Sigmoid colon (tissue), 6 donors: ENCODE measurements at regions not wholly inside any gene's neighbourhood (a gene's known extent, or its start where the extent isn't known, plus 50 kb on each side); places are given as distances from the start of the nearest gene placed in this dataset.
"Not testable (repeated sequence)": the region's sequence is repeated elsewhere in the genome, so short reads cannot be mapped to it uniquely, and the experiment has no call there.

Experiments
- DNase-seq: peaks from one replicate; pipeline ENCODE4 v3.0.0-alpha.2; 2019
- H3K27ac ChIP-seq, 4 donors: fragments of 200-600 bp; sonication (generic); one replicate each; pipeline ENCODE4 v1.5.1; 2016 to 2019; ENCODE audit warnings: mild to moderate bottlenecking in 1 of 4
- H3K27me3 ChIP-seq, 3 donors: fragments of 200-600 bp; sonication (generic); one replicate each; pipeline ENCODE4 v1.5.1; 2019; ENCODE audit warnings: mild to moderate bottlenecking in 1 of 3
- H3K36me3 ChIP-seq, 4 donors: fragments of 200-600 bp; sonication (generic); one replicate each; pipeline ENCODE4 v1.5.1; 2016 to 2019
- H3K4me1 ChIP-seq, 4 donors: fragments of 200-600 bp; sonication (generic); one replicate each; pipeline ENCODE4 v1.5.1; 2017 to 2019
- H3K4me3 ChIP-seq, 4 donors: fragments of 200-600 bp; sonication (generic); one replicate each; pipeline ENCODE4 v1.5.1; 2017 to 2019; ENCODE audit warnings: mild to moderate bottlenecking in 2 of 4, moderate library complexity in 1 of 4
- H3K9me3 ChIP-seq, 4 donors: fragments of 200-600 bp in 3 of 4; sonication (generic) in 3 of 4; one replicate each; pipeline versions ENCODE4 v1.5.1 to v1.6.1; 2013 to 2019
- EP300 ChIP-seq, 4 donors: sonication (generic); formaldehyde crosslinking; IDR thresholded peaks; one replicate each; pipeline ENCODE4 v1.6.1; 2017; ENCODE audit warnings: antibody characterized with exemption in 4 of 4
- POLR2A ChIP-seq, 2 donors: fragments of 450-650 bp; IDR thresholded peaks; one replicate each; pipeline ENCODE4 v1.6.1; 2016; ENCODE audit warnings: antibody characterized with exemption in 2 of 2, mild to moderate bottlenecking in 2 of 2, moderate library complexity in 2 of 2
- POLR2AphosphoS5 ChIP-seq, 4 donors: sonication (generic); formaldehyde crosslinking; IDR thresholded peaks; one replicate each; pipeline ENCODE4 v1.6.1; 2017; ENCODE audit warnings: antibody characterized with exemption in 4 of 4
- WGBS, 2 donors: extraction: QIAGEN DNeasy Blood & Tissue Kit; methylation state at CpG; one replicate each; pipeline ENCODE4 v1.1.7; 2013; 5-methylcytosine and 5-hydroxymethylcytosine counted together
- intact Hi-C: fragments of 100-400 bp; cut with DNase I; formaldehyde crosslinking; loops from one replicate; pipeline ENCODE4 v1.15.1; 2023
- TF ChIP-seq, protein P1 (sequence below), 4 experiments: fragments of 450-650 bp in 3 of 4; fragments of 200-600 bp in 1 of 4; IDR thresholded peaks; one replicate each; pipeline ENCODE4 v1.5.1; 2016 to 2019; ENCODE audit warnings: antibody characterized with exemption in 4 of 4, mild to moderate bottlenecking in 3 of 4, moderate library complexity in 2 of 4
- donor health status: healthy with polysubstance abuse.
- donor health status: healthy.

GRCh38 chr1:112833806-112834205 lies 118.7 kb upstream of the PPM1J start:
- whole genome bisulfite sequencing, 2 donors: 90 to 96% methylated on average over 2 of the region's 2 CpGs
- intact Hi-C loops: no loop called here
- H3K4me3 ChIP-seq: no peak overlapping the region

DNA sequence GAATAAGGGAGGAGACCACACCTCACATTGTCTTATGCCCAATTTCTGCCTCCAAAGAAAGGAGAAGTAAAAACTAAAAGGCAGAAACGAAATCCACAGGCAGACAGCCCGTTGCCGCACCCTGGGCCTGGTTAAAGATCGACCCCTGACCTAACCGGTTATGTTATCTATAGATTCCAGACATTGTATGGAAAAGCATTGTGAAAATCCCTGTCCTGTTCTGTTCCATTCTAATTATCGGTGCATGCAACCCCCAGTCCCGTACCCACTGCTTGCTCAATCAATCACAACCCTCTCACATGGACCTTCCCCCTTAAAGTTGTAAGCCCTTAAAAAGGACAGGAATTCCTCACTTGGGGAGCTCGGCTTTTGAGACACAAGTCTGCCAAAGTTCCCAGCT lies 117.1 kb upstream of the PPM1J start:
- DNase-seq, H3K36me3 ChIP-seq, H3K27me3 ChIP-seq, H3K4me1 ChIP-seq, intact Hi-C loops, H3K27ac ChIP-seq, H3K4me3 ChIP-seq, H3K9me3 ChIP-seq: not testable (repeated sequence)
- WGBS, 2 donors: 81 to 87% methylated on average over 8 of the region's 8 CpGs

More at GRCh38 chr1:112833806-112834205, 118.7 kb upstream of the PPM1J start:
- no peak for DNase-seq
- Histone ChIP-seq H3K36me3 (no peaks in the 10 kb centered on the region), H3K9me3 (no peaks in the 10 kb centered on the region), H3K27me3 (no peaks in the 10 kb centered on the region), H3K27ac (no peak overlapping the region), H3K4me1 (peaks cover 0 to 7% (median 0%) of the 10 kb centered on the region in 4 donors)
- no peak for TF ChIP-seq EP300 (IDR thresholded peaks at IDR 0.05)
- no peak for TF ChIP-seq POLR2AphosphoS5 (IDR thresholded peaks at IDR 0.05)
- TF ChIP-seq POLR2A (IDR thresholded peaks at IDR 0.05): no peak
- TF ChIP-seq, protein P1, sequence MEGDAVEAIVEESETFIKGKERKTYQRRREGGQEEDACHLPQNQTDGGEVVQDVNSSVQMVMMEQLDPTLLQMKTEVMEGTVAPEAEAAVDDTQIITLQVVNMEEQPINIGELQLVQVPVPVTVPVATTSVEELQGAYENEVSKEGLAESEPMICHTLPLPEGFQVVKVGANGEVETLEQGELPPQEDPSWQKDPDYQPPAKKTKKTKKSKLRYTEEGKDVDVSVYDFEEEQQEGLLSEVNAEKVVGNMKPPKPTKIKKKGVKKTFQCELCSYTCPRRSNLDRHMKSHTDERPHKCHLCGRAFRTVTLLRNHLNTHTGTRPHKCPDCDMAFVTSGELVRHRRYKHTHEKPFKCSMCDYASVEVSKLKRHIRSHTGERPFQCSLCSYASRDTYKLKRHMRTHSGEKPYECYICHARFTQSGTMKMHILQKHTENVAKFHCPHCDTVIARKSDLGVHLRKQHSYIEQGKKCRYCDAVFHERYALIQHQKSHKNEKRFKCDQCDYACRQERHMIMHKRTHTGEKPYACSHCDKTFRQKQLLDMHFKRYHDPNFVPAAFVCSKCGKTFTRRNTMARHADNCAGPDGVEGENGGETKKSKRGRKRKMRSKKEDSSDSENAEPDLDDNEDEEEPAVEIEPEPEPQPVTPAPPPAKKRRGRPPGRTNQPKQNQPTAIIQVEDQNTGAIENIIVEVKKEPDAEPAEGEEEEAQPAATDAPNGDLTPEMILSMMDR (IDR thresholded peaks at IDR 0.05): no peak

- H3K4me1 ChIP-seq, DNase-seq, H3K27ac ChIP-seq, H3K27me3 ChIP-seq, intact Hi-C loops, H3K4me3 ChIP-seq, H3K9me3 ChIP-seq, H3K36me3 ChIP-seq: not testable (repeated sequence)
- WGBS, 2 donors: 93 to 97% methylated on average over 3 of the region's 3 CpGs
Measured at GRCh38 chr1:112829691-112830090, 114.6 kb upstream of the PPM1J start.

DNA sequence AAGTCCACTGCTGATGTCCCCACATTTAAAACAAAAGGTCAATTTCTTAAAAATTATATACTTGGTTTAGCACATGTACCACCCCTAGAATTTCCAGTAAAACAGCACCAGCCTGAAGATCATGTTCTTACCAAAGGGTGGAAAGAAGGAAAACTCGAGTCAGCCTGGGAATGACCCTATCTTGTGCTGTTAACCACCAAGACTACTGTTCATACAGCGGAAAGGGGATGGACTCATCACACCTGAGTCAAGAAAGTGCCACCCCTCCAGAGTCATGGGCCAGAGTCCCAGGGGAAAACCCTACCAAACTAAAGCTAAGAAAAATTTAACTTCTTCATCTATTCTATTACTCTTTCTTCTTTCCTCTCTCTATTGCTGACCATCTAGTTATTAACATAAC lies 113.6 kb upstream of the PPM1J start:
- intact Hi-C loops: no loop called here
- Histone ChIP-seq H3K27me3 (no peaks in the 10 kb centered on the region), H3K9me3 (no peaks in the 10 kb centered on the region), H3K4me1 (no peaks in the 10 kb centered on the region), H3K4me3 (no peak overlapping the region), H3K27ac (no peak overlapping the region), H3K36me3 (no peaks in the 10 kb centered on the region)
- no peak for DNase-seq
- 65 to 73% methylated on average over 2 of the region's 2 CpGs for WGBS, 2 donors
- TF ChIP-seq POLR2A (IDR thresholded peaks at IDR 0.05) (no peak), POLR2AphosphoS5 (IDR thresholded peaks at IDR 0.05) (no peak), EP300 (IDR thresholded peaks at IDR 0.05) (no peak)
- TF ChIP-seq, protein P1 (IDR thresholded peaks at IDR 0.05): no peak

GRCh38 chr1:112827391-112827790 lies 112.3 kb upstream of the PPM1J start:
- H3K27me3 ChIP-seq, H3K4me3 ChIP-seq, H3K27ac ChIP-seq, intact Hi-C loops, H3K4me1 ChIP-seq, DNase-seq, H3K36me3 ChIP-seq, H3K9me3 ChIP-seq: not testable (repeated sequence)
- 72 to 77% methylated on average over 1 of the region's 1 CpG for WGBS, 2 donors

DNA sequence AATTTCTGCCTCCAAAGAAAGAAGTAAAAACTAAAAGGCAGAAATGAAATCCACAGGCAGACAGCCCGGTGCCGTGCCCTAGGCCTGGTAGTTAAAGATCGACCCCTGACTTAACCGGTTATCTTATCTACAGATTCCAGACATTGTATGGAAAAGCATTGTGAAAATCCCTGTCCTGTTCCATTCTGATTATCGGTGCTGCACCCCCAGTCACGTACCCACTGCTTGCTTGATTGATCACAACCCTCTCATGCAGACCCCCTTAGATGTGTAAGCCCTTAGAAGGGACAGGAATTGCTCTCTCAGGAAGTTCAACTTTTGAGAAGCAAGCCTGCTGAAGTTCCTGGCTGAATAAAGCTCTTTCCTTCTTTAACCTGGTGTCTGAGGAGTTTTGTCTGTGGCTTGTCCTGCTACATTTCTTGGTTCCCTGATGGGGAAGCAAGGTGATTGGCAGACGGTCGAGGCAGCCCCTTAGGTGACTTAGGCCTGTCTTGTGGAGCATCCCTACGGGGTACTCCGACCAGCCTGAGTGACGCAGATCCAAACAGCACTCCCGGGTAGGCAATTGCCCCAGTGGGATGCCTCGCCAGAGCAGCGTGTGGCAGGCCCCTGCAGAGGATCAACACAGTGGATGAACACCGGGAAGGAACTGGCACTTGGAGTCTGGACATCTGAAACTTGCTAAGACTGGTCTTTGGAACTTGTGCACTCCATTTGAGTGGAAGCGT lies 111.2 kb upstream of the PPM1J start:
- no peak for DNase-seq

GRCh38 chr1:112825563-112826216 lies 110.6 kb upstream of the PPM1J start:
- H3K4me3 ChIP-seq, H3K36me3 ChIP-seq, DNase-seq, H3K27ac ChIP-seq, H3K27me3 ChIP-seq, H3K9me3 ChIP-seq, intact Hi-C loops, H3K4me1 ChIP-seq: not testable (repeated sequence)
- 86 to 88% methylated on average over 7 of the region's 7 CpGs for whole genome bisulfite sequencing, 2 donors

More for the DNA sequence above, 111.2 kb upstream of the PPM1J start:
- 87 to 88% methylated on average over 16 of the region's 16 CpGs for WGBS, 2 donors
- intact Hi-C loops: no loop called here
- H3K27ac ChIP-seq: no peak overlapping the region
- H3K4me3 ChIP-seq: no peak overlapping the region
- H3K27me3 ChIP-seq: no peaks in the 10 kb centered on the region
- no peaks in the 10 kb centered on the region for H3K9me3 ChIP-seq
- TF ChIP-seq EP300 (IDR thresholded peaks at IDR 0.05) (no peak), POLR2AphosphoS5 (IDR thresholded peaks at IDR 0.05) (no peak), POLR2A (IDR thresholded peaks at IDR 0.05) (no peak)
- TF ChIP-seq, protein P1 (IDR thresholded peaks at IDR 0.05): no peak
- H3K36me3 ChIP-seq: no peaks in the 10 kb centered on the region
- H3K4me1 ChIP-seq: no peaks in the 10 kb centered on the region

GRCh38 chr1:112825075-112825474 lies 109.9 kb upstream of the PPM1J start:
- H3K36me3 ChIP-seq, DNase-seq, H3K27me3 ChIP-seq, intact Hi-C loops, H3K4me3 ChIP-seq, H3K9me3 ChIP-seq, H3K27ac ChIP-seq, H3K4me1 ChIP-seq: not testable (repeated sequence)
- 85 to 92% methylated on average over 6 of the region's 6 CpGs for WGBS, 2 donors

- DNase-seq, H3K27me3 ChIP-seq, H3K4me3 ChIP-seq, H3K4me1 ChIP-seq, H3K36me3 ChIP-seq, H3K27ac ChIP-seq, H3K9me3 ChIP-seq, intact Hi-C loops: not testable (repeated sequence)
- 82 to 86% methylated on average over 7 of the region's 7 CpGs for WGBS, 2 donors
Measured at GRCh38 chr1:112821307-112822063, 106.4 kb upstream of the PPM1J start.
